Skeletal muscle satellite cell (primary cell): ENCODE measurements at regions not wholly inside any gene's neighbourhood (a gene's known extent, or its start where the extent isn't known, plus 50 kb on each side); places are given as distances from the start of the nearest gene placed in this dataset.

Experiments
- H3K27me3 ChIP-seq: 2 replicates; pipeline ENCODE4 v1.7.0; 2013; ENCODE audit warnings: low read length; ENCODE audit not compliant: control insufficient read depth, insufficient read depth
- H3K36me3 ChIP-seq: 2 replicates; pipeline ENCODE4 v1.7.0; 2013; ENCODE audit warnings: mild to moderate bottlenecking, control low read depth, low read length; ENCODE audit not compliant: insufficient read depth
- H3K4me1 ChIP-seq: 2 replicates; pipeline ENCODE4 v1.7.0; 2013; ENCODE audit warnings: low read length; ENCODE audit not compliant: control insufficient read depth, insufficient read depth
- H3K4me2 ChIP-seq: 2 replicates; pipeline ENCODE4 v1.7.0; 2013; ENCODE audit warnings: mild to moderate bottlenecking, low read length
- H3K4me3 ChIP-seq: 2 replicates; pipeline ENCODE4 v1.7.0; 2013; ENCODE audit warnings: low read length
- H3K9ac ChIP-seq: 2 replicates; pipeline ENCODE4 v1.7.0; 2013; ENCODE audit warnings: mild to moderate bottlenecking, low read depth, low read length, moderate library complexity
- H3K9me3 ChIP-seq: replicated peaks from 2 replicates; pipeline ENCODE4 v1.7.0; 2013; ENCODE audit warnings: mild to moderate bottlenecking, control low read depth, low read length

- Histone ChIP-seq H3K9ac (no peak overlapping the region), H3K27me3 (peaks cover 59% of the 10 kb centered on the region), H3K4me2 (no peak overlapping the region), H3K4me3 (no peak overlapping the region), H3K36me3 (no peaks in the 10 kb centered on the region), H3K4me1 (no peaks in the 10 kb centered on the region), H3K9me3 (no peaks in the 10 kb centered on the region)
Observed at GRCh38 chr21:39103689-39104088, 79.6 kb downstream of the PSMG1 start.

GRCh38 chr21:39099859-39100258 is 83.4 kb downstream of the PSMG1 start:
- Histone ChIP-seq H3K9me3 (no peaks in the 10 kb centered on the region), H3K36me3 (no peaks in the 10 kb centered on the region), H3K4me2 (no peak overlapping the region), H3K9ac (no peak overlapping the region), H3K4me3 (no peak overlapping the region), H3K4me1 (no peaks in the 10 kb centered on the region), H3K27me3 (peaks cover 54% of the 10 kb centered on the region)

GRCh38 chr21:39098696-39099200 is 84.5 kb downstream of the PSMG1 start:
- Histone ChIP-seq H3K36me3 (no peaks in the 10 kb centered on the region), H3K9me3 (no peaks in the 10 kb centered on the region), H3K9ac (no peak overlapping the region), H3K4me2 (no peak overlapping the region), H3K27me3 (peaks cover 52% of the 10 kb centered on the region), H3K4me3 (no peak overlapping the region), H3K4me1 (no peaks in the 10 kb centered on the region)

- peaks cover 53% of the 10 kb centered on the region for H3K27me3 ChIP-seq
- H3K9ac ChIP-seq, result no peak overlapping the region
- H3K4me1 ChIP-seq, result no peaks in the 10 kb centered on the region
- no peaks in the 10 kb centered on the region for H3K36me3 ChIP-seq
- no peaks in the 10 kb centered on the region for H3K9me3 ChIP-seq
- no peak overlapping the region for H3K4me3 ChIP-seq
- H3K4me2 ChIP-seq, result no peak overlapping the region
Observed at GRCh38 chr21:39097981-39098380, 85.3 kb downstream of the PSMG1 start.

GRCh38 chr21:39097335-39097861 is 85.9 kb downstream of the PSMG1 start:
- H3K4me2 ChIP-seq, result no peak overlapping the region
- H3K4me3 ChIP-seq, result no peak overlapping the region
- H3K27me3 ChIP-seq, result peaks cover 48% of the 10 kb centered on the region
- H3K4me1 ChIP-seq, result no peaks in the 10 kb centered on the region
- H3K36me3 ChIP-seq, result no peaks in the 10 kb centered on the region
- no peaks in the 10 kb centered on the region for H3K9me3 ChIP-seq
- H3K9ac ChIP-seq, result no peak overlapping the region

- Histone ChIP-seq H3K36me3 (no peaks in the 10 kb centered on the region), H3K9me3 (no peaks in the 10 kb centered on the region), H3K4me1 (no peaks in the 10 kb centered on the region), H3K9ac (no peak overlapping the region), H3K4me2 (no peak overlapping the region), H3K27me3 (peaks cover 47% of the 10 kb centered on the region), H3K4me3 (no peak overlapping the region)
Observed at GRCh38 chr21:39096754-39097153, 86.5 kb downstream of the PSMG1 start.

GRCh38 chr21:39095681-39096080 is 87.6 kb downstream of the PSMG1 start:
- Histone ChIP-seq H3K27me3 (peaks cover 38% of the 10 kb centered on the region), H3K9me3 (no peaks in the 10 kb centered on the region), H3K36me3 (no peaks in the 10 kb centered on the region), H3K9ac (no peak overlapping the region), H3K4me2 (no peak overlapping the region), H3K4me3 (no peak overlapping the region), H3K4me1 (no peaks in the 10 kb centered on the region)

GRCh38 chr21:39094847-39095579 is 88.2 kb downstream of the PSMG1 start:
- H3K27me3 ChIP-seq, result peaks cover 34% of the 10 kb centered on the region
- no peak overlapping the region for H3K9ac ChIP-seq
- H3K4me3 ChIP-seq, result no peak overlapping the region
- H3K9me3 ChIP-seq, result no peaks in the 10 kb centered on the region
- H3K4me1 ChIP-seq, result no peaks in the 10 kb centered on the region
- no peak overlapping the region for H3K4me2 ChIP-seq
- no peaks in the 10 kb centered on the region for H3K36me3 ChIP-seq

- no peaks in the 10 kb centered on the region for H3K4me1 ChIP-seq
- H3K27me3 ChIP-seq, result peaks cover 26% of the 10 kb centered on the region
- H3K36me3 ChIP-seq, result no peaks in the 10 kb centered on the region
- no peak overlapping the region for H3K9ac ChIP-seq
- no peak overlapping the region for H3K4me3 ChIP-seq
- no peak overlapping the region for H3K4me2 ChIP-seq
- no peaks in the 10 kb centered on the region for H3K9me3 ChIP-seq
Observed at GRCh38 chr21:39094087-39094780, 89.0 kb downstream of the PSMG1 start.

GRCh38 chr21:39093526-39093925 is 89.7 kb downstream of the PSMG1 start:
- no peaks in the 10 kb centered on the region for H3K9me3 ChIP-seq
- no peak overlapping the region for H3K4me3 ChIP-seq
- no peak overlapping the region for H3K9ac ChIP-seq
- H3K4me1 ChIP-seq, result peaks cover 4% of the 10 kb centered on the region
- H3K4me2 ChIP-seq, result no peak overlapping the region
- H3K36me3 ChIP-seq, result no peaks in the 10 kb centered on the region
- peaks cover 22% of the 10 kb centered on the region for H3K27me3 ChIP-seq

- no peaks in the 10 kb centered on the region for H3K9me3 ChIP-seq
- H3K4me2 ChIP-seq, result no peak overlapping the region
- H3K36me3 ChIP-seq, result no peaks in the 10 kb centered on the region
- H3K27me3 ChIP-seq, result peaks cover 43% of the 10 kb centered on the region
- peaks cover 13% of the 10 kb centered on the region for H3K4me1 ChIP-seq
- no peak overlapping the region for H3K4me3 ChIP-seq
- no peak overlapping the region for H3K9ac ChIP-seq
Observed at GRCh38 chr21:39088831-39089380, 94.3 kb downstream of the PSMG1 start.
